ENCODE measurements at regions not wholly inside any gene's neighbourhood (a gene's known extent, or its start where the extent isn't known, plus 50 kb on each side); places are given as distances from the start of the nearest gene placed in this dataset.
"Not testable (repeated sequence)": the region's sequence is repeated elsewhere in the genome, so short reads cannot be mapped to it uniquely, and the experiment has no call there.

DNA sequence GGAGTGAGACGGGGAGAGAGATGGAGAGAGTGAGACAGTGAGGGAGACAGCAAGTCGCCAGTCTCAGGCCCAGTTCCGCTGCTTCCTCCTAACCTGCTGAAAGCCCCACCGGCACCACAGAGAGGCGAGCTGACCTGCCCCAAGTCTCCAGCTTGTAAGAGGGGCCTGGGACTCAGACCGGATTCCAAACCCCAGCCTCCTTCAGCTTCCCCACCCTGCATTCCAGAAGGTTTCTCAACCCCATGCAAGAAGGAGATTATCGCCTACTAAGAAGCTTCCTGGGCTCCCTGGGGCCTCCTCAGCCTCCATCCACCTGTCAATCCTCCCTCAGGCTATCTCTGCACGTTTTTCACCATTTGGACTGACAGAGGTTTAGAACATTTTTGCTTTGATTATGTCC is 173.1 kb upstream of the RAB6C start:
- no peaks in the 10 kb centered on the region for H3K9me3 ChIP-seq
- intact Hi-C loops (cut with DNase I): no loop called here
- no peaks in the 10 kb centered on the region for H3K4me1 ChIP-seq
- no peak for TF ChIP-seq POLR2A (IDR thresholded peaks at IDR 0.05)
- TF ChIP-seq, protein P1, sequence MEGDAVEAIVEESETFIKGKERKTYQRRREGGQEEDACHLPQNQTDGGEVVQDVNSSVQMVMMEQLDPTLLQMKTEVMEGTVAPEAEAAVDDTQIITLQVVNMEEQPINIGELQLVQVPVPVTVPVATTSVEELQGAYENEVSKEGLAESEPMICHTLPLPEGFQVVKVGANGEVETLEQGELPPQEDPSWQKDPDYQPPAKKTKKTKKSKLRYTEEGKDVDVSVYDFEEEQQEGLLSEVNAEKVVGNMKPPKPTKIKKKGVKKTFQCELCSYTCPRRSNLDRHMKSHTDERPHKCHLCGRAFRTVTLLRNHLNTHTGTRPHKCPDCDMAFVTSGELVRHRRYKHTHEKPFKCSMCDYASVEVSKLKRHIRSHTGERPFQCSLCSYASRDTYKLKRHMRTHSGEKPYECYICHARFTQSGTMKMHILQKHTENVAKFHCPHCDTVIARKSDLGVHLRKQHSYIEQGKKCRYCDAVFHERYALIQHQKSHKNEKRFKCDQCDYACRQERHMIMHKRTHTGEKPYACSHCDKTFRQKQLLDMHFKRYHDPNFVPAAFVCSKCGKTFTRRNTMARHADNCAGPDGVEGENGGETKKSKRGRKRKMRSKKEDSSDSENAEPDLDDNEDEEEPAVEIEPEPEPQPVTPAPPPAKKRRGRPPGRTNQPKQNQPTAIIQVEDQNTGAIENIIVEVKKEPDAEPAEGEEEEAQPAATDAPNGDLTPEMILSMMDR (IDR thresholded peaks at IDR 0.05): no peak
- no peak overlapping the region for H3K27ac ChIP-seq
- H3K36me3 ChIP-seq: no peaks in the 10 kb centered on the region
- 73 to 75% methylated on average over 8 of the region's 8 CpGs for WGBS, 2 donors
- DNase-seq: no peak
- no peak overlapping the region for H3K4me3 ChIP-seq (replicated peaks in 1 of 3)
- H3K27me3 ChIP-seq: no peaks in the 10 kb centered on the region

DNA sequence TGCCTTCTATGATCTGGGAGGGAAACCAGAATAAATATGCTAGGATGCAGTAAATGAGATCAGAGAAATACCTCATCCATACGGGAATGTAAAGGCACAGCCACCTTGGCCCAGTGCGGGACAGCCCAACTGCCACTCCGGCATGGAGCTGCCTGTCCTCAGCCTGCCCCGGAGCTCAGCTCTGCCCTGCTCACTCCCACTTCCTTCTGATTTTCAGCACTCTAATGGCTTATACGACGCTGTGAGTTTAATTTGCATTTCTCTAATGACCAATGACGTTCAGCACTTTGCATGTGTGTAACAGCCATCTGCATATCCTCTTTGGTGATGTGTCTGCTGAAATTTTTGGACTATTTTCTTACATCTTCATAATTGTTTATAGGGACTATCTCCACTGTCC is 172.5 kb upstream of the RAB6C start:
- no peak for TF ChIP-seq POLR2A (IDR thresholded peaks at IDR 0.05)
- TF ChIP-seq, protein P1 (IDR thresholded peaks at IDR 0.05): no peak
- no peaks in the 10 kb centered on the region for H3K4me1 ChIP-seq
- no peak for DNase-seq
- no peaks in the 10 kb centered on the region for H3K9me3 ChIP-seq
- intact Hi-C loops (cut with DNase I): no loop called here
- H3K27me3 ChIP-seq: no peaks in the 10 kb centered on the region
- no peaks in the 10 kb centered on the region for H3K36me3 ChIP-seq
- H3K27ac ChIP-seq: no peak overlapping the region
- 65% methylated on average over 7 of the region's 7 CpGs for WGBS, 2 donors
- H3K4me3 ChIP-seq (replicated peaks in 1 of 3): no peak overlapping the region

DNA sequence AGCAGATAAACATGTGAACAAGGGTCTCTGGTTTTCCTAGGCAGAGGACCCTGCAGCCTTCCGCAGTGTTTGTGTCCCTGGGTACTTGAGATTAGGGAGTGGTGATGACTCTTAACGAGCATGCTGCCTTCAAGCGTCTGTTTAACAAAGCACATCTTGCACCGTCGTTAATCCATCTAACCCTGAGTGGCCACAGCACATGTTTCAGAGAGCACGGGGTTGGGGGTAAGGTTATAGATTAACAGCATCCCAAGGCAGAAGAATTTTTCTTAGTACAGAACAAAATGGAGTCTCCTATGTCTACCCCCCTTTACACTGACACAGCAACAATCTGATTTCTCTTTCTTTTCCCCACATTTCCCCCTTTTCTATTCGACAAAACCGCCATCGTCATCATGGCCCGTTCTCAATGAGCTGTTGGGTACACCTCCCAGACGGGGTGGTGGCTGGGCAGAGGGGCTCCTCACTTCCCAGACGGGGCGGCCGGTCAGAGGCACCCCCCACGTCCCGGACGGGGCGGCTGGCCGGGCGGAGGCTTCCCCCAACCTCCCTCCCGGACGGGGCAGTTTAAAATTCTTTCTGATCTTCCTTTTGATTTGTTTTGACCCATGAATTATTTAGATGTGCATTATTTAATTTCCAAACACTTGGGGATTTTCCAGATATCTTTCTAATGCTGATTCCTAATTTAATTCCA is 171.7 kb upstream of the RAB6C start:
- H3K27me3 ChIP-seq; H3K4me3 ChIP-seq (replicated peaks in 1 of 3); H3K4me1 ChIP-seq; DNase-seq; intact Hi-C loops (cut with DNase I); H3K9me3 ChIP-seq; H3K27ac ChIP-seq; H3K36me3 ChIP-seq: not testable (repeated sequence)
- WGBS, 2 donors: 76 to 78% methylated on average over 22 of the region's 22 CpGs

DNA sequence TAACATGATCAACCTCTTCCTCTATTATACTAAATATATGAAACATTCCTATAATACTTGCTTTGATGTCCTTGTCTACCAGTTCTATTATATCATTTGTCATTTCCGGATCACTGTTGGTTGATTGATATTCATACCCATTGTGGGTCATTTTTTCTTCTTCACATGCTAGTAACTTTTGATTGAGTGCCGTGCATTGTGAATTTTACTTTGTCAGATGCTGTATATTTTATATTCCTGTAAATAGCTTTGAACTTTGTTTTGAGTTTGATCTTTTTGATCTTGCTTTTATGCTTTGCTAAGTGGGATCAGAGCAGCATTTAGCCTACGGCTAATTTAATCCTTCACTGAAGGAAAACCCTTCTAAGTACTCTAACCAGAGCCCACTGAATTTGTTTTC is 168.9 kb upstream of the RAB6C start:
- intact Hi-C loops (cut with DNase I): no loop called here

DNA sequence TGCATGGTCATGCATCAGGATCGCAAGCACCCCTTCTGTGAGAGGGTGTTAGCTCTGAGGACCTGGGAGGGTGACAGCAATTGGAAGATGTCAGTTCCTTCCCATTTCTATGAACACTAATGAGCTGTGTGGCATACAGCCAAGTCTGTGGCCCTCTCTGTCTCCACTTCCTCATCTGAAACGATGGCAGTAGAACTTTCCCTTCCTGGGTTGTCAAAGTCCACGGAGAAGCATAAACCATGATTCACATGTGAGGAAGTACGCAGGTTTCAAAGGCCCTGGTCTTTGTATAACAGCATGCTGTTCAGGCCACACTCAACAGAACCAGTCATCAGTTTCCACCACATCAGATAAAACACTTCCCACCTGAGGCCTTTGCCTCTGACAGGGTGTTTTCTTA is 167.4 kb upstream of the RAB6C start:
- WGBS, 2 donors: 54 to 73% methylated on average over 4 of the region's 4 CpGs
- Histone ChIP-seq H3K27me3 (no peaks in the 10 kb centered on the region), H3K27ac (no peak overlapping the region), H3K9me3 (no peaks in the 10 kb centered on the region), H3K36me3 (no peaks in the 10 kb centered on the region), H3K4me1 (no peaks in the 10 kb centered on the region), H3K4me3 (replicated peaks in 1 of 3) (no peak overlapping the region)
- intact Hi-C loops (cut with DNase I): no loop called here
- peak in 1 of 2 donors; percentile 20 for DNase-seq
- TF ChIP-seq, protein P1 (IDR thresholded peaks at IDR 0.05): no peak
- TF ChIP-seq POLR2A (IDR thresholded peaks at IDR 0.05): no peak

More for the DNA sequence above, 168.9 kb upstream of the RAB6C start:
- no peaks in the 10 kb centered on the region for H3K4me1 ChIP-seq
- no peaks in the 10 kb centered on the region for H3K27me3 ChIP-seq
- no peak for TF ChIP-seq POLR2A (IDR thresholded peaks at IDR 0.05)
- TF ChIP-seq, protein P1 (IDR thresholded peaks at IDR 0.05): no peak
- H3K27ac ChIP-seq: no peak overlapping the region
- no peaks in the 10 kb centered on the region for H3K9me3 ChIP-seq
- no peak overlapping the region for H3K4me3 ChIP-seq (replicated peaks in 1 of 3)
- 85 to 88% methylated on average over 3 of the region's 3 CpGs for WGBS, 2 donors
- no peaks in the 10 kb centered on the region for H3K36me3 ChIP-seq
- DNase-seq: no peak

Data from thyroid gland (tissue), 4 donors.